Smooth muscle cell (in vitro differentiated cells): ENCODE measurements at regions not wholly inside any gene's neighbourhood (a gene's known extent, or its start where the extent isn't known, plus 50 kb on each side); places are given as distances from the start of the nearest gene placed in this dataset.
A peak's percentile ranks its signal among the peaks of the same experiment; 100 is the strongest.
"Not testable (repeated sequence)": the region's sequence is repeated elsewhere in the genome, so short reads cannot be mapped to it uniquely, and the experiment has no call there.

Experiments
- DNase-seq: peaks from one replicate; lab custom pipeline; 2025; ENCODE audit not compliant: unreplicated experiment; lab: John Stamatoyannopoulos, UW
- H2AFZ ChIP-seq: fragments of 200-600 bp; sonication (generic); 2 replicates; pipeline ENCODE4 v1.6.0; 2016; ENCODE audit warnings: antibody characterized with exemption, low read depth, mild to moderate bottlenecking
- H3F3A ChIP-seq: fragments of 200-600 bp; sonication (generic); 2 replicates; pipeline ENCODE4 v1.6.0; 2017; ENCODE audit warnings: antibody characterized with exemption, low read depth
- H3K27ac ChIP-seq: fragments of 200-600 bp; sonication (generic); 2 replicates; pipeline ENCODE4 v1.5.1; 2016; ENCODE audit warnings: low read depth, mild to moderate bottlenecking
- H3K27me3 ChIP-seq: fragments of 200-600 bp; sonication (generic); 2 replicates; pipeline ENCODE4 v1.6.1; 2016; ENCODE audit warnings: low read depth, mild to moderate bottlenecking
- H3K36me3 ChIP-seq: fragments of 200-600 bp; sonication (generic); 2 replicates; pipeline ENCODE4 v1.5.1; 2016; ENCODE audit warnings: low read depth
- H3K4me1 ChIP-seq: fragments of 200-600 bp; sonication (generic); 2 replicates; pipeline ENCODE4 v1.5.1; 2016; ENCODE audit warnings: low read depth
- H3K4me2 ChIP-seq: fragments of 200-600 bp; sonication (generic); 2 replicates; pipeline ENCODE4 v1.6.0; 2016; ENCODE audit warnings: mild to moderate bottlenecking
- H3K4me3 ChIP-seq: fragments of 200-600 bp; sonication (generic); 2 replicates; pipeline ENCODE4 v1.5.1; 2016; ENCODE audit warnings: mild to moderate bottlenecking
- H3K79me2 ChIP-seq: fragments of 200-600 bp; sonication (generic); 2 replicates; pipeline ENCODE4 v1.6.0; 2016; ENCODE audit warnings: low read depth, mild to moderate bottlenecking
- H3K9ac ChIP-seq: fragments of 200-600 bp; sonication (generic); 2 replicates; pipeline ENCODE4 v1.6.0; 2016; ENCODE audit warnings: low read depth
- H3K9me3 ChIP-seq: fragments of 200-600 bp; sonication (generic); replicated peaks from 2 replicates; pipeline ENCODE4 v1.5.1; 2016; ENCODE audit warnings: low read depth
- H4K20me1 ChIP-seq: fragments of 200-600 bp; sonication (generic); 2 replicates; pipeline ENCODE4 v1.6.0; 2016; ENCODE audit warnings: low read depth
- CTCF ChIP-seq: fragments of 200-600 bp; sonication (generic); IDR thresholded peaks from 2 replicates; pipeline ENCODE4 v1.5.1; 2017; ENCODE audit warnings: borderline replicate concordance, mild to moderate bottlenecking, antibody characterized with exemption; ENCODE audit not compliant: insufficient read depth, poor library complexity, severe bottlenecking
- WGBS: methylation state at CpG from one replicate; pipeline ENCODE4 v1.1.7; 2016; ENCODE audit warnings: low lambda C conversion rate; 5-methylcytosine and 5-hydroxymethylcytosine counted together

DNA sequence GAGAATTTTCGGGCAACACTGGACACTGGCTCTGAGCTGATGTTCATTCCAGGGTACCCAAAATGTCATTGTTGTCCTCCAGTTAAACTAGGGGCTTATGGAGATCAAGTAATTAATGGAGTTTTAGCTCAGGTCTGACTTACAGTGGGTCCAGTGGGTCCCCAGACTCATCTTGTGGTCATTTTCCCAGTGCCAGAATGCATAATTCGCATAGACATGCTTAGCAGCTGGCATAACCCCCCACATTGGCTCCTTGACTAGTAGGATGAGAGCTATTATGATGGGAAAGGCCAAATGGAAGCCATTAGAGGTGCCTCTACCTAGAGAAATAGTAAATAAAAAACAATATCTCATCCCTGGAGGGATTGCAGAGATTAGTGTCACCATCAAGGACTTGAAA is 818.9 kb downstream of the TMTC2 start:
- H3K9me3 ChIP-seq: no peaks in the 10 kb centered on the region
- no peaks in the 10 kb centered on the region for H4K20me1 ChIP-seq
- H3K79me2 ChIP-seq: no peaks in the 10 kb centered on the region
- no peaks in the 10 kb centered on the region for H3F3A ChIP-seq
- H3K4me1 ChIP-seq: no peaks in the 10 kb centered on the region
- no peak overlapping the region for H2AFZ ChIP-seq
- DNase-seq: no peak
- 74% methylated on average over 2 of the region's 2 CpGs for WGBS
- no peak overlapping the region for H3K27ac ChIP-seq
- H3K27me3 ChIP-seq: no peaks in the 10 kb centered on the region
- H3K4me3 ChIP-seq: no peak overlapping the region
- H3K36me3 ChIP-seq: no peaks in the 10 kb centered on the region
- no peak overlapping the region for H3K9ac ChIP-seq
- H3K4me2 ChIP-seq: no peak overlapping the region
- TF ChIP-seq CTCF: no peak

DNA sequence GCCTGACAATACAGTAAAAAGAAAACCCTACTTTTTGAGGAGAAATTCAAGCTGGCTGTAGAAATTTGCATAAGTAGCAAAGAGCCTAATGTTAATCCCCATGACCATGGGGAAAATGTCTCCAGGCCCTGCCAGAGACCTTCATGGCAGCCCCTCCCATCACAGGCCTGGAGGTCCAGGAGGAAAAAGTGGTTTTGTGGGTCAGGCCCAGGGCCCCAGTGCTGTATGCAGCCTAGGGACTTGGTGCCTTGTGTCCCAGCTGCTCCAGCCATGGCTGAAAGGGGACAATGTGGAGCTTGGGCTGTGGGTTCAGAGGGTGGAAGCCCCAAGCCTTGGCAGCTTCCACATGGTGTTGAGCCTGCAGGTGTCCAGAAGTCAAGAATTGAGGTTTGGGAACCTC is 813.2 kb downstream of the TMTC2 start:
- H3K27me3 ChIP-seq, DNase-seq, H3K4me1 ChIP-seq, H2AFZ ChIP-seq, H3K9ac ChIP-seq, H3K27ac ChIP-seq, H3F3A ChIP-seq, H3K4me3 ChIP-seq, H3K36me3 ChIP-seq, H3K4me2 ChIP-seq, H3K9me3 ChIP-seq, H3K79me2 ChIP-seq, H4K20me1 ChIP-seq: not testable (repeated sequence)

GRCh38 chr12:83477696-83478095 is 791.0 kb downstream of the TMTC2 start:
- H3K4me1 ChIP-seq: no peaks in the 10 kb centered on the region
- 24% methylated on average over 4 of the region's 4 CpGs for WGBS
- H3K9ac ChIP-seq: no peak overlapping the region
- TF ChIP-seq CTCF: no peak
- H3K4me3 ChIP-seq: no peak overlapping the region
- no peaks in the 10 kb centered on the region for H3K79me2 ChIP-seq
- no peaks in the 10 kb centered on the region for H3K9me3 ChIP-seq
- H3K36me3 ChIP-seq: no peaks in the 10 kb centered on the region
- H3F3A ChIP-seq: no peaks in the 10 kb centered on the region
- no peaks in the 10 kb centered on the region for H3K27me3 ChIP-seq
- no peak overlapping the region for H3K4me2 ChIP-seq
- H3K27ac ChIP-seq: no peak overlapping the region
- H4K20me1 ChIP-seq: no peaks in the 10 kb centered on the region
- peak overlapping the region; percentile 6 for H2AFZ ChIP-seq
- DNase-seq: no peak

DNA sequence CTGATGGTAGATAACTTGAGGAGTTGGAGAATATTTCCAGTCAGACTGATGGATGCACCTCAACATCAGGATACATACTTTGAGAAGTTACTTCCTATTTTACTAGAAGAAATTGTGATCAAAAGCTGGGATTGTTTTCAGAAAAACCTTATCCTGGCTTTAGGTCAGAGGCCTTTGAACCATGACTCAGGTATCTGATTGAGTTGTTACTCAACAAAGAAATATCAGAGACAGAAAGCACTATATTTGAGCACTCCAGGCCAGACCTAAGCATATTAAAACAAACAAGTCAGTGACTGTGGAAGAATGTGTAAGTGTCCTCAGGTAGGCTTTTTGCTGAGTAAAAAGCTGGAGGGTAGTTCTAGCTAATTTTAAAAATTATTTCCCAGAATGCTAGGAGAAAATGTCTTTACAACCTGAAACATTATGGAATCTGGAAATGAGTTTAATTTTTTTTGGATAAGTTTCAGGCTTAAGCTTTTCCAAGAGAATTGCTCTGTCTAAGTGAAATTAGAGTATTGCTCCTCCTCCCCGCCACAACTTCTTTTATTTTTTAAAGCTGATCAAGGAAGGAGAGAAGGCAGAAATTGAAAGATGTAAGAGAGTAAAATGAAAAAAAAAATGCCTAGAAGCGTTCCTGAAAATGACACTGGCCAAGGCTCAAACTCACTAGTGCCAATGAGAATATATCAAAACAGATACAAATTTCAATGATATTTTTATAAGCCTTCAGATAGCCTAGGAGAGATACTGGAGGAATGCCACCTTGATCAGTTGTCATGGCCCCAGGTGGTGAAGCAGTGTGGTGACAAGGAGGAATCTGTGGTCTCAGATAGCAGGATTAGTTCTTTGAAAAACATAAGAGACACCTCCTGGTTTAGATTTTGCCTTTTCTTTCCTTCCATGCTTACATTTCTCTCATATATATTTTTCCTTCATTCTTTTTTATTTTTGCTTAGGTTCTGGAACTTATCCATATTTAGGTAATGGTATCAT is 790.3 kb downstream of the TMTC2 start:
- no peak overlapping the region for H3K4me3 ChIP-seq
- H3K27ac ChIP-seq: no peak overlapping the region
- no peaks in the 10 kb centered on the region for H3F3A ChIP-seq
- no peaks in the 10 kb centered on the region for H3K9me3 ChIP-seq
- H3K36me3 ChIP-seq: no peaks in the 10 kb centered on the region
- H3K9ac ChIP-seq: no peak overlapping the region
- H3K27me3 ChIP-seq: no peaks in the 10 kb centered on the region
- H3K4me2 ChIP-seq: no peak overlapping the region
- WGBS: 91% methylated on average over 2 of the region's 2 CpGs
- TF ChIP-seq CTCF: no peak
- no peaks in the 10 kb centered on the region for H4K20me1 ChIP-seq
- no peak for DNase-seq
- peak overlapping the region; percentile 6 for H2AFZ ChIP-seq
- H3K79me2 ChIP-seq: no peaks in the 10 kb centered on the region
- H3K4me1 ChIP-seq: no peaks in the 10 kb centered on the region
